PFSK-1 (cell line): ENCODE measurements at regions not wholly inside any gene's neighbourhood (a gene's known extent, or its start where the extent isn't known, plus 50 kb on each side); places are given as distances from the start of the nearest gene placed in this dataset.

Experiments
- POLR2AphosphoS5 ChIP-seq: IDR thresholded peaks from 2 replicates; pipeline ENCODE4 v1.6.1; 2012; ENCODE audit warnings: low read depth, mild to moderate bottlenecking, control low read depth, low read length, moderate library complexity
- REST ChIP-seq, 2 experiments: IDR thresholded peaks; 2 replicates each; pipeline versions ENCODE4 v1.6.1 to v1.8.0; 2011 to 2012; ENCODE audit warnings: low read depth in 2 of 2, low read length in 2 of 2, control low read depth in 1 of 2, inconsistent platforms in 1 of 2, mild to moderate bottlenecking in 1 of 2, moderate library complexity in 1 of 2; ENCODE audit not compliant: insufficient read depth in 1 of 2
- TAF1 ChIP-seq: IDR thresholded peaks from 2 replicates; pipeline ENCODE4 v1.6.1; 2012; ENCODE audit warnings: low read length, control low read depth, borderline replicate concordance; ENCODE audit not compliant: insufficient read depth

DNA sequence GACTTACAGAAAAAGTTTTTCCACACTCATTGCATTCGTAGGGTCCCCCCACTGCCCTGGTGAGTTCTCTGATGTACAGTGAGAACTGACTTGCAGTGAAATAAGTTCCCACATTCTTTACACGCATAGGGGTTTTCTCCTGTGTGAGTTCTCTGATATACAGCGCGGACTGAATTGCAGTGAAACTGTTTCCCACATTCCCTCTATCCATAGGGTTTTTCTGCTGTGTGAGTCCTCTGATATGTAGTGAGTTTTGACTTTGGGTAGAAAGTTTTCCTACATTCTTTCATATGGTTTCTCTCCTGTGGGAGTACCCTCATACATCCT is 147.0 kb downstream of the GLRX3 start:
- TF ChIP-seq REST (IDR thresholded peaks at IDR 0.05; ENCODE audit: insufficient read depth in 1 of 2, low read depth in 2 of 2, low read length in 2 of 2) = no peak
- no peak for TF ChIP-seq TAF1
- no peak for TF ChIP-seq POLR2AphosphoS5
